Chondrocyte (in vitro differentiated cells): ENCODE measurements at regions not wholly inside any gene's neighbourhood (a gene's known extent, or its start where the extent isn't known, plus 50 kb on each side); places are given as distances from the start of the nearest gene placed in this dataset.

Source experiments
- DNase-seq: peaks from one replicate; pipeline ENCODE4 v3.0.0; 2021; ENCODE audit warnings: mixed read lengths, low spot score
- H3K27ac Mint-ChIP-seq: one replicate; pipeline ENCODE4 v1.8.0; 2021; ENCODE audit warnings: mild to moderate bottlenecking, moderate library complexity, mixed read lengths; ENCODE audit not compliant: unreplicated experiment
- H3K27me3 Mint-ChIP-seq: 2 replicates; pipeline ENCODE4 v1.8.0; 2021; ENCODE audit warnings: low read depth, mixed read lengths
- H3K36me3 Mint-ChIP-seq: 2 replicates; pipeline ENCODE4 v1.8.0; 2021; ENCODE audit warnings: low read depth, mixed read lengths
- H3K4me1 Mint-ChIP-seq: 2 replicates; pipeline ENCODE4 v1.8.0; 2021; ENCODE audit warnings: low read depth, mild to moderate bottlenecking, mixed read lengths
- H3K4me3 Mint-ChIP-seq: one replicate; pipeline ENCODE4 v1.8.0; 2021; ENCODE audit warnings: mild to moderate bottlenecking, moderate library complexity, mixed read lengths; ENCODE audit not compliant: unreplicated experiment
- H3K9me3 Mint-ChIP-seq: 2 replicates; pipeline ENCODE4 v1.8.0; 2021; ENCODE audit warnings: low read depth, mixed read lengths
- CTCF ChIP-seq: fragments of 200-600 bp; sonication (generic); IDR thresholded peaks from 2 replicates; pipeline ENCODE4 v1.5.0; 2021; ENCODE audit warnings: antibody characterized with exemption, mild to moderate bottlenecking, moderate library complexity

GRCh38 chr17:14011740-14012405 is 57.4 kb upstream of the COX10 start:
- H3K36me3 Mint-ChIP-seq = no peaks in the 10 kb centered on the region
- peaks cover 3% of the 10 kb centered on the region for H3K4me1 Mint-ChIP-seq
- no peak overlapping the region for H3K4me3 Mint-ChIP-seq
- no peaks in the 10 kb centered on the region for H3K9me3 Mint-ChIP-seq
- DNase-seq = no peak
- TF ChIP-seq CTCF = no peak
- no peaks in the 10 kb centered on the region for H3K27me3 Mint-ChIP-seq
- no peak overlapping the region for H3K27ac Mint-ChIP-seq

- no peaks in the 10 kb centered on the region for H3K27me3 Mint-ChIP-seq
- no peaks in the 10 kb centered on the region for H3K36me3 Mint-ChIP-seq
- peaks cover 10% of the 10 kb centered on the region for H3K4me1 Mint-ChIP-seq
- H3K4me3 Mint-ChIP-seq = no peak overlapping the region
- DNase-seq = no peak
- no peaks in the 10 kb centered on the region for H3K9me3 Mint-ChIP-seq
- no peak for TF ChIP-seq CTCF
- H3K27ac Mint-ChIP-seq = no peak overlapping the region
Observed at GRCh38 chr17:14014657-14015056, 54.6 kb upstream of the COX10 start.

- no peak for DNase-seq
- no peak for TF ChIP-seq CTCF
- Mint-ChIP-seq H3K4me1 (peaks cover 12% of the 10 kb centered on the region), H3K9me3 (no peaks in the 10 kb centered on the region), H3K27ac (no peak overlapping the region), H3K27me3 (no peaks in the 10 kb centered on the region), H3K36me3 (no peaks in the 10 kb centered on the region), H3K4me3 (no peak overlapping the region)
Observed at GRCh38 chr17:14015271-14015670, 54.0 kb upstream of the COX10 start.

GRCh38 chr17:14016858-14017257 is 52.4 kb upstream of the COX10 start:
- Mint-ChIP-seq H3K4me3 (no peak overlapping the region), H3K36me3 (no peaks in the 10 kb centered on the region), H3K4me1 (peaks cover 9% of the 10 kb centered on the region)

More at GRCh38 chr17:14016858-14017257, 52.4 kb upstream of the COX10 start:
- TF ChIP-seq CTCF = no peak
- H3K9me3 Mint-ChIP-seq = no peaks in the 10 kb centered on the region
- DNase-seq = no peak
- no peaks in the 10 kb centered on the region for H3K27me3 Mint-ChIP-seq
- no peak overlapping the region for H3K27ac Mint-ChIP-seq
